IMR-90 (cell line): ENCODE measurements at regions not wholly inside any gene's neighbourhood (a gene's known extent, or its start where the extent isn't known, plus 50 kb on each side); places are given as distances from the start of the nearest gene placed in this dataset.

Source experiments
- ATAC-seq: fragments of 200-7000 bp; cut with Tn5 transposase; 2 replicates; pipeline ENCODE4 v1.9.1; 2020; ENCODE audit warnings: low read depth, mild to moderate bottlenecking, moderate library complexity
- BruUV-seq: library from RNA; stranded (reverse); fragments of 400-500 nt; replicated peaks from 2 replicates; lab custom pipeline; 2021; lab: Mats Ljungman, UMichigan
- CTCF ChIA-PET: fragments of 300-600 bp; formaldehyde crosslinking; extraction: SDS; loops from one replicate; lab custom pipeline; 2021; ENCODE audit warnings: antibody characterized with exemption; lab: Yijun Ruan, JAX
- POLR2A ChIA-PET: fragments of 300-600 bp; sonication (Branson Sonifier 250); formaldehyde crosslinking; loops from one replicate; lab custom pipeline; 2022; ENCODE audit warnings: antibody characterized with exemption; ENCODE audit not compliant: unreplicated experiment; lab: Charles Lee
- DNase-seq: peaks from one replicate; pipeline ENCODE4 v3.0.0; 2013
- H2AFZ ChIP-seq: replicated peaks from 2 replicates; pipeline ENCODE3; 2013; ENCODE audit warnings: low read length, mild to moderate bottlenecking; ENCODE audit not compliant: poor library complexity
- H2AK5ac ChIP-seq: 2 replicates; pipeline ENCODE4 v1.6.1; 2013; ENCODE audit warnings: low read depth, low read length, inconsistent platforms
- H2AK9ac ChIP-seq: replicated peaks from 2 replicates; pipeline ENCODE3; 2013; ENCODE audit warnings: mild to moderate bottlenecking, low read depth, low read length, moderate library complexity; ENCODE audit not compliant: poor library complexity
- H2BK120ac ChIP-seq: 2 replicates; pipeline ENCODE4 v1.6.1; 2013; ENCODE audit warnings: low read depth, low read length, inconsistent platforms
- H2BK15ac ChIP-seq: 3 replicates; pipeline ENCODE4 v1.6.1; 2013; ENCODE audit warnings: low read depth, low read length, inconsistent platforms
- H2BK20ac ChIP-seq: 2 replicates; pipeline ENCODE4 v1.6.1; 2013; ENCODE audit warnings: low read depth, mild to moderate bottlenecking, inconsistent platforms, low read length, moderate library complexity
- H2BK5ac ChIP-seq: 2 replicates; pipeline ENCODE4 v1.6.1; 2013; ENCODE audit warnings: mild to moderate bottlenecking, low read depth, low read length, inconsistent platforms; ENCODE audit not compliant: poor library complexity, severe bottlenecking
- H3K14ac ChIP-seq: replicated peaks from 2 replicates; pipeline ENCODE4 v1.6.1; 2013; ENCODE audit warnings: low read depth, low read length, inconsistent platforms
- H3K18ac ChIP-seq: 2 replicates; pipeline ENCODE4 v1.6.1; 2013; ENCODE audit warnings: low read depth, low read length, control low read depth
- H3K23ac ChIP-seq: 2 replicates; pipeline ENCODE4 v1.6.1; 2013; ENCODE audit warnings: low read depth, low read length, inconsistent platforms
- H3K27ac ChIP-seq: 2 replicates; pipeline ENCODE4 v1.5.1; 2013; ENCODE audit warnings: mild to moderate bottlenecking, control low read depth, low read length; ENCODE audit not compliant: insufficient read depth
- H3K27me3 ChIP-seq: 2 replicates; pipeline ENCODE4 v1.6.1; 2013; ENCODE audit warnings: low read length; ENCODE audit not compliant: control insufficient read depth, insufficient read depth
- H3K36me3 ChIP-seq: 2 replicates; pipeline ENCODE4 v1.6.1; 2013; ENCODE audit warnings: low read length, mixed read lengths; ENCODE audit not compliant: control insufficient read depth, insufficient read depth
- H3K4ac ChIP-seq: 2 replicates; pipeline ENCODE4 v1.6.1; 2013; ENCODE audit warnings: low read depth, low read length, inconsistent platforms
- H3K4me1 ChIP-seq: 2 replicates; pipeline ENCODE4 v1.6.1; 2013; ENCODE audit warnings: low read length, mixed read lengths; ENCODE audit not compliant: control insufficient read depth, insufficient read depth
- H3K4me2 ChIP-seq: 2 replicates; pipeline ENCODE4 v1.6.1; 2013; ENCODE audit warnings: low read depth, mild to moderate bottlenecking, control low read depth, low read length, moderate library complexity
- H3K4me3 ChIP-seq: 2 replicates; pipeline ENCODE4 v1.5.1; 2013; ENCODE audit warnings: low read depth, mild to moderate bottlenecking, control low read depth, low read length, moderate library complexity; ENCODE audit not compliant: insufficient read depth
- H3K56ac ChIP-seq: 2 replicates; pipeline ENCODE4 v1.6.1; 2013; ENCODE audit warnings: low read length, inconsistent platforms; ENCODE audit not compliant: insufficient read depth; ENCODE audit errors: extremely low read depth
- H3K79me1 ChIP-seq, 2 experiments: 2 replicates each; pipeline ENCODE4 v1.6.1; 2013; ENCODE audit warnings: low read length in 2 of 2, inconsistent platforms in 1 of 2, low read depth in 1 of 2
- H3K9ac ChIP-seq: 2 replicates; pipeline ENCODE4 v1.6.1; 2013; ENCODE audit warnings: low read depth, low read length, control low read depth
- H3K9me1 ChIP-seq: 2 replicates; pipeline ENCODE4 v1.6.1; 2013; ENCODE audit warnings: low read length, inconsistent platforms; ENCODE audit not compliant: insufficient read depth
- H3K9me3 ChIP-seq: 2 replicates; pipeline ENCODE4 v1.6.1; 2013; ENCODE audit warnings: low read length; ENCODE audit not compliant: control insufficient read depth, insufficient read depth
- H4K20me1 ChIP-seq: 2 replicates; pipeline ENCODE4 v1.6.1; 2013; ENCODE audit warnings: low read length, inconsistent platforms; ENCODE audit not compliant: insufficient read depth
- H4K5ac ChIP-seq: 2 replicates; pipeline ENCODE4 v1.6.1; 2013; ENCODE audit warnings: mild to moderate bottlenecking, low read depth, low read length, control low read depth
- H4K8ac ChIP-seq, 2 experiments: 2 replicates each; pipeline ENCODE4 v1.6.1; 2013; ENCODE audit warnings: low read depth in 2 of 2, low read length in 2 of 2, control low read depth in 1 of 2, inconsistent platforms in 1 of 2
- H4K91ac ChIP-seq: 2 replicates; pipeline ENCODE4 v1.6.1; 2013; ENCODE audit warnings: low read depth, low read length, inconsistent platforms; ENCODE audit not compliant: insufficient read depth
- ELK1 ChIP-seq: fragments of 150-350 bp; IDR thresholded peaks from 2 replicates; pipeline ENCODE4 v1.6.1; 2016; ENCODE audit warnings: low read depth, mild to moderate bottlenecking, low read length, moderate library complexity, borderline replicate concordance
- FOS ChIP-seq: fragments of 150-350 bp; IDR thresholded peaks from 2 replicates; pipeline ENCODE4 v1.6.1; 2016; ENCODE audit warnings: low read depth, low read length
- RAD21 ChIP-seq: IDR thresholded peaks from 2 replicates; pipeline ENCODE4 v1.6.1; 2012; ENCODE audit warnings: low read length, improper control_type of control experiment
- SMC3 ChIP-seq: fragments of 150-350 bp; IDR thresholded peaks from 2 replicates; pipeline ENCODE4 v1.6.1; 2016; ENCODE audit warnings: low read depth, mild to moderate bottlenecking, antibody characterized with exemption, low read length, moderate library complexity
- whole genome bisulfite sequencing, 2 experiments: methylation state at CpG; one replicate each; pipeline versions ENCODE4 v1.1.5 to v1.1.7; 2013; ENCODE audit warnings: missing lambda C conversion rate in 2 of 2; ENCODE audit not compliant: insufficient read length in 1 of 2; ENCODE audit errors: extremely low coverage in 2 of 2; 5-methylcytosine and 5-hydroxymethylcytosine counted together
- dilution Hi-C: fragments of 300-500 bp; cut with HindIII; formaldehyde crosslinking; loops from one replicate; pipeline ENCODE4 v1.14.3; 2018; ENCODE audit warnings: low sequenced_read_pairs; ENCODE audit not compliant: unreplicated experiment
- in situ Hi-C: fragments of 300-500 bp; cut with MboI; formaldehyde crosslinking; loops from 3 replicates; pipeline ENCODE4 v1.14.3; 2019; ENCODE audit warnings: low sequenced_read_pairs, inconsistent platforms, mixed read lengths
- intact Hi-C: fragments of 100-400 bp; cut with micrococcal nuclease; formaldehyde crosslinking; loops from 2 replicates; pipeline ENCODE4 v1.10.0; 2022

DNA sequence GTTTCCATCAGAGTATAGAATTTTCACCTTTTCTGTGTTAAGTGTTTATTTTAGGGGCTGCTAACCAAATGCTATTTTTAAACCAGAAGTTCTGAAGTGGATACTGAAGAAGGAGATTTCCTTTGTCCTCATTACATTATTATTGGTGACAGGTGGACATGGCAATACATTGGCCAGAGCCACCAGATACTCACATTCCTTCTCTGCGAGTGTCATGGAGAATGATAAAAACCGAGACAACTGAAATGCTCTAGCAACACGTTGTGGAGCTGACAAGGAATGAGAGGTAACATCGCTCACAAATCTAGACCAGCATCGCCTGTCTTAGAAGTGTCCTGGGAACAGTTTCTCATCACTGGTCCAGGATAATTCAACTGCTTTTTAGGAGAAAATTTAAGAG lies 241.2 kb downstream of the IRS1 start:
- Histone ChIP-seq H3K56ac (no peak overlapping the region), H3K36me3 (no peaks in the 10 kb centered on the region), H3K9me1 (no peaks in the 10 kb centered on the region), H3K79me1 (no peaks in the 10 kb centered on the region), H2AK9ac (no peak overlapping the region), H4K91ac (peak overlapping the region; percentile 39; the same call in 1 of the 2 replicates), H2AK5ac (peak overlapping the region; percentile 29; the same call in 1 of the 2 replicates), H3K4me1 (peaks cover 2% of the 10 kb centered on the region; the same call in 1 of the 2 replicates), H3K4ac (peak overlapping the region; percentile 4; the same call in 1 of the 2 replicates), H2BK5ac (no peak overlapping the region), H3K27me3 (no peaks in the 10 kb centered on the region), H3K4me3 (no peak overlapping the region), H3K4me2 (no peak overlapping the region), H4K20me1 (no peaks in the 10 kb centered on the region), H2BK20ac (0 out of 2 replicates have a peak overlapping the region, but pooled peaks have one; percentile 1), H3K14ac (no peak overlapping the region), H4K8ac (no peak overlapping the region), H3K18ac (peak overlapping the region; percentile 41; the same call in 1 of the 2 replicates), H3K9me3 (no peaks in the 10 kb centered on the region), H2AFZ (no peak overlapping the region), H2BK15ac (peak overlapping the region; percentile 62; the same call in 2 of the 3 replicates), H4K5ac (no peak overlapping the region), H3K27ac (no peak overlapping the region), H3K23ac (no peak overlapping the region), H3K9ac (no peak overlapping the region), H2BK120ac (no peak overlapping the region)
- CTCF ChIA-PET: no interaction called here
- intact Hi-C loops: no loop called here
- in situ Hi-C loops: no loop called here
- 100% methylated on average over 1 of the region's 5 CpGs; no CpG with 5 or more reads in 1 of the 2 experiments for WGBS, 2 experiments
- dilution Hi-C loops: no loop called here
- TF ChIP-seq SMC3 (no peak), RAD21 (no peak), FOS (no peak), ELK1 (no peak)
- no TSS peak for BruUV-seq
- POLR2A ChIA-PET: no interaction called here
- ATAC-seq: no peak
- DNase-seq: no peak
